HepG2 (cell line): ENCODE measurements at regions not wholly inside any gene's neighbourhood (a gene's known extent, or its start where the extent isn't known, plus 50 kb on each side); places are given as distances from the start of the nearest gene placed in this dataset.

Experiments used
- ATAC-seq: fragments of 200-7000 bp; cut with Tn5 transposase; 3 replicates; pipeline ENCODE4 v1.9.1; 2020; ENCODE audit warnings: mild to moderate bottlenecking, moderate library complexity
- BruUV-seq: library from RNA; stranded (reverse); fragments of 400-500 nt; replicated peaks from 2 replicates; lab custom pipeline; 2021; lab: Mats Ljungman, UMichigan
- CTCF ChIA-PET: fragments of 300-600 bp; formaldehyde crosslinking; extraction: SDS; loops from one replicate; lab custom pipeline; 2021; ENCODE audit warnings: low total read pairs, inconsistent platforms, low intra/inter-chr PET ratio; lab: Yijun Ruan, JAX
- POLR2A ChIA-PET: fragments of 350-600 bp; sonication (Branson Sonifier 250); formaldehyde crosslinking; loops from one replicate; lab custom pipeline; 2020; ENCODE audit warnings: antibody characterized with exemption, inconsistent platforms; lab: Yijun Ruan, JAX
- DNase-seq: peaks from one replicate; pipeline ENCODE4 v3.0.0-alpha.2; 2015; ENCODE audit warnings: low spot score
- FAIRE-seq: peaks from 3 replicates; lab custom pipeline; 2011; peaks lifted over from hg19 to GRCh38; lab: Jason Lieb, UNC
- H2AFZ ChIP-seq: one replicate; pipeline ENCODE4 v1.6.1; 2011; ENCODE audit warnings: low read length, inconsistent platforms
- H3K27ac ChIP-seq: fragments of 300-600 bp; 3 replicates; pipeline ENCODE4 v1.8.0; 2011; ENCODE audit warnings: mixed run types, mild to moderate bottlenecking, mixed read lengths, low read length, inconsistent platforms; ENCODE audit not compliant: insufficient read depth; ENCODE audit errors: extremely low read length
- H3K27me3 ChIP-seq, 2 experiments: fragments of 200-600 bp in 1 of 2; 2 replicates in 1 of 2; 3 replicates in 1 of 2; pipeline versions ENCODE4 v1.6.0 to v1.8.0; 2011; ENCODE audit warnings: low read length in 2 of 2, mild to moderate bottlenecking in 2 of 2, moderate library complexity in 2 of 2, inconsistent platforms in 1 of 2; ENCODE audit not compliant: insufficient read depth in 2 of 2, control insufficient read depth in 1 of 2
- H3K36me3 ChIP-seq, 2 experiments: fragments of 200-600 bp in 1 of 2; replicated peaks in 1 of 2; 2 replicates in 1 of 2; 3 replicates in 1 of 2; pipeline versions ENCODE4 v1.5.1 to v1.8.0; 2011; ENCODE audit warnings: low read length in 2 of 2, inconsistent platforms in 1 of 2; ENCODE audit not compliant: insufficient read depth in 2 of 2, control insufficient read depth in 1 of 2
- H3K4me1 ChIP-seq: 2 replicates; pipeline ENCODE4 v1.5.1; 2012; ENCODE audit warnings: low read length, inconsistent platforms; ENCODE audit not compliant: insufficient read depth
- H3K4me2 ChIP-seq: 2 replicates; pipeline ENCODE4 v1.6.0; 2011; ENCODE audit warnings: low read depth, low read length, inconsistent platforms
- H3K4me3 ChIP-seq, 3 experiments: fragments of 200-600 bp in 1 of 3; sonication (generic), shearing (Covaris generic) in 1 of 3; replicated peaks in 1 of 3; 2 replicates each; pipeline ENCODE4 v1.5.1; 2011 to 2016; ENCODE audit warnings: low read length in 3 of 3, inconsistent platforms in 2 of 3, low read depth in 2 of 3, mild to moderate bottlenecking in 2 of 3, control low read depth in 1 of 3, mixed read lengths in 1 of 3; ENCODE audit not compliant: insufficient read depth in 1 of 3
- H3K79me2 ChIP-seq: one replicate; pipeline ENCODE4 v1.6.1; 2011; ENCODE audit warnings: low read length, inconsistent platforms; ENCODE audit not compliant: insufficient read depth
- H3K9ac ChIP-seq: 2 replicates; pipeline ENCODE4 v1.6.0; 2011; ENCODE audit warnings: mild to moderate bottlenecking, low read depth, low read length, inconsistent platforms; ENCODE audit not compliant: insufficient read depth
- H3K9me3 ChIP-seq: 2 replicates; pipeline ENCODE4 v1.5.1; 2012; ENCODE audit warnings: mild to moderate bottlenecking, low read length
- H4K20me1 ChIP-seq: 2 replicates; pipeline ENCODE4 v1.6.0; 2011; ENCODE audit warnings: inconsistent platforms, mild to moderate bottlenecking, low read length, moderate library complexity; ENCODE audit not compliant: insufficient read depth
- KDM5B ChIP-seq: sonication (generic); formaldehyde crosslinking; IDR thresholded peaks from 2 replicates; pipeline ENCODE4 v1.4.0; 2020; ENCODE audit warnings: missing genetic modification reagents, mild to moderate bottlenecking, borderline replicate concordance
- KLF12 ChIP-seq: sonication (generic); formaldehyde crosslinking; IDR thresholded peaks from 2 replicates; pipeline ENCODE4 v1.4.0; 2020; ENCODE audit warnings: missing genetic modification reagents, borderline replicate concordance
- MAZ ChIP-seq, 2 experiments: sonication (generic) in 1 of 2; formaldehyde crosslinking in 1 of 2; IDR thresholded peaks; 2 replicates each; pipeline versions ENCODE4 v1.5.0 to v1.6.1; 2012 to 2020; ENCODE audit warnings: low read depth in 2 of 2, mild to moderate bottlenecking in 2 of 2, borderline replicate concordance in 1 of 2, improper control_type of control experiment in 1 of 2, low read length in 1 of 2, missing genetic modification reagents in 1 of 2, moderate library complexity in 1 of 2
- NFRKB ChIP-seq: fragments of 450-650 bp; IDR thresholded peaks from 2 replicates; pipeline ENCODE4 v1.6.1; 2017
- SMAD1 ChIP-seq: sonication (generic); formaldehyde crosslinking; IDR thresholded peaks from 2 replicates; pipeline ENCODE4 v1.4.0; 2020; ENCODE audit warnings: missing genetic modification reagents, low read depth, mild to moderate bottlenecking, borderline replicate concordance
- ZBTB14 ChIP-seq: sonication (generic); formaldehyde crosslinking; IDR thresholded peaks from 2 replicates; pipeline ENCODE4 v1.4.0; 2020; ENCODE audit warnings: missing genetic modification reagents
- ZNF20 ChIP-seq: sonication (generic); formaldehyde crosslinking; IDR thresholded peaks from 2 replicates; pipeline ENCODE4 v1.4.0; 2020; ENCODE audit warnings: mild to moderate bottlenecking, moderate library complexity, missing genetic modification reagents
- ZNF205 ChIP-seq: IDR thresholded peaks from 2 replicates; pipeline ENCODE4 v1.6.1; 2018; ENCODE audit warnings: missing biosample characterization, missing genetic modification reagents
- ZNF75D ChIP-seq: sonication (generic); formaldehyde crosslinking; IDR thresholded peaks from 2 replicates; pipeline ENCODE4 v1.8.1; 2023; ENCODE audit warnings: missing genetic modification reagents, mild to moderate bottlenecking, borderline replicate concordance
- ZNF790 ChIP-seq: sonication (generic); formaldehyde crosslinking; IDR thresholded peaks from 2 replicates; pipeline ENCODE4 v1.8.0; 2022; ENCODE audit warnings: missing genetic modification reagents, mild to moderate bottlenecking, borderline replicate concordance
- ZNF883 ChIP-seq: sonication (generic); formaldehyde crosslinking; IDR thresholded peaks from 2 replicates; pipeline ENCODE4 v1.5.1; 2020; ENCODE audit warnings: mild to moderate bottlenecking, missing genetic modification reagents; ENCODE audit errors: not compliant biosample characterization
- WGBS: methylation state at CpG from one replicate; pipeline ENCODE4 v1.1.6; 2017; ENCODE audit warnings: low lambda C conversion rate; 5-methylcytosine and 5-hydroxymethylcytosine counted together
- in situ Hi-C: cut with HindIII; loops from 2 replicates; pipeline ENCODE4 v1.10.0; 2017; ENCODE audit warnings: low pct_unique_long_range_greater_than_20kb; ENCODE audit not compliant: extremely low pct_ligation_motif_present
- intact Hi-C: fragments of 100-400 bp; cut with micrococcal nuclease; formaldehyde crosslinking; loops from one replicate; pipeline ENCODE4 v1.10.0; 2022; ENCODE audit not compliant: unreplicated experiment
- TF ChIP-seq, protein P1 (sequence below): sonication (generic); formaldehyde crosslinking; IDR thresholded peaks from 2 replicates; pipeline ENCODE4 v1.4.0; 2020; ENCODE audit warnings: missing genetic modification reagents, borderline replicate concordance

GRCh38 chr2:56014046-56014730 is 90.6 kb upstream of the EFEMP1 start:
- ChIA-PET POLR2A (no interaction called here), CTCF (no interaction called here)
- no peak overlapping the region for H3K4me3 ChIP-seq
- no peaks in the 10 kb centered on the region for H3K9me3 ChIP-seq
- ATAC-seq (no peak), DNase-seq (no peak), FAIRE-seq (no peak)
- H3K9ac ChIP-seq, result no peak overlapping the region
- H4K20me1 ChIP-seq, result no peaks in the 10 kb centered on the region
- BruUV-seq, result no TSS peak
- no peak overlapping the region for H3K4me2 ChIP-seq
- WGBS, result 21% methylated on average over 8 of the region's 8 CpGs
- in situ Hi-C loops (no loop called here), intact Hi-C loops (no loop called here)
- H3K36me3 ChIP-seq, result no peaks in the 10 kb centered on the region
- no peak overlapping the region for H3K27ac ChIP-seq
- H3K27me3 ChIP-seq, result 0 out of 5 replicates have a peak, but pooled peaks cover 0 to 9% of the 10 kb centered on the region in 2 experiments
- no peak for TF ChIP-seq ZNF75D (CRISPR knock-in tag)
- TF ChIP-seq KDM5B (CRISPR knock-in tag), result no peak
- TF ChIP-seq MAZ (IDR thresholded peaks at IDR 0.05; ENCODE audit: borderline replicate concordance, low read depth, low read length), result no peak
- TF ChIP-seq MAZ (CRISPR knock-in tag; IDR thresholded peaks at IDR 0.05; ENCODE audit: low read depth), result no peak
- no peak for TF ChIP-seq ZNF883 (CRISPR knock-in tag)
- TF ChIP-seq KLF12 (CRISPR knock-in tag), result no peak
- no peak for TF ChIP-seq ZNF205 (CRISPR knock-in tag)
- TF ChIP-seq ZNF790 (CRISPR knock-in tag), result no peak
- no peak for TF ChIP-seq ZNF20 (CRISPR knock-in tag)
- no peak for TF ChIP-seq SMAD1 (CRISPR knock-in tag)
- no peak for TF ChIP-seq NFRKB
- no peak for TF ChIP-seq ZBTB14 (CRISPR knock-in tag)
- TF ChIP-seq, protein P1, sequence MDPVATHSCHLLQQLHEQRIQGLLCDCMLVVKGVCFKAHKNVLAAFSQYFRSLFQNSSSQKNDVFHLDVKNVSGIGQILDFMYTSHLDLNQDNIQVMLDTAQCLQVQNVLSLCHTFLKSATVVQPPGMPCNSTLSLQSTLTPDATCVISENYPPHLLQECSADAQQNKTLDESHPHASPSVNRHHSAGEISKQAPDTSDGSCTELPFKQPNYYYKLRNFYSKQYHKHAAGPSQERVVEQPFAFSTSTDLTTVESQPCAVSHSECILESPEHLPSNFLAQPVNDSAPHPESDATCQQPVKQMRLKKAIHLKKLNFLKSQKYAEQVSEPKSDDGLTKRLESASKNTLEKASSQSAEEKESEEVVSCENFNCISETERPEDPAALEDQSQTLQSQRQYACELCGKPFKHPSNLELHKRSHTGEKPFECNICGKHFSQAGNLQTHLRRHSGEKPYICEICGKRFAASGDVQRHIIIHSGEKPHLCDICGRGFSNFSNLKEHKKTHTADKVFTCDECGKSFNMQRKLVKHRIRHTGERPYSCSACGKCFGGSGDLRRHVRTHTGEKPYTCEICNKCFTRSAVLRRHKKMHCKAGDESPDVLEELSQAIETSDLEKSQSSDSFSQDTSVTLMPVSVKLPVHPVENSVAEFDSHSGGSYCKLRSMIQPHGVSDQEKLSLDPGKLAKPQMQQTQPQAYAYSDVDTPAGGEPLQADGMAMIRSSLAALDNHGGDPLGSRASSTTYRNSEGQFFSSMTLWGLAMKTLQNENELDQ, result no peak
- no peaks in the 10 kb centered on the region for H3K79me2 ChIP-seq
- no peak overlapping the region for H2AFZ ChIP-seq
- H3K4me1 ChIP-seq, result no peaks in the 10 kb centered on the region
